ENCODE measurements at regions not wholly inside any gene's neighbourhood (a gene's known extent, or its start where the extent isn't known, plus 50 kb on each side); places are given as distances from the start of the nearest gene placed in this dataset.

GRCh38 chr1:189409774-189410173 is 1067.9 kb downstream of the BRINP3 start:
- no peak for DNase-seq (ENCODE audit: low read depth)
- no peak for TF ChIP-seq CTCF (conservative IDR thresholded peaks at IDR 0.05; ENCODE audit: low read depth, low read length)

GRCh38 chr1:189424746-189425331 is 1052.8 kb downstream of the BRINP3 start:
- TF ChIP-seq CTCF (conservative IDR thresholded peaks at IDR 0.05; ENCODE audit: low read depth, low read length): no peak
- DNase-seq (ENCODE audit: low read depth): no peak
- no peak overlapping the region for H3K4me3 ChIP-seq (ENCODE audit: low read length)

More at GRCh38 chr1:189409774-189410173, 1067.9 kb downstream of the BRINP3 start:
- no peak overlapping the region for H3K4me3 ChIP-seq (ENCODE audit: low read length)

GRCh38 chr1:189429610-189430009 is 1048.1 kb downstream of the BRINP3 start:
- no peak for DNase-seq (ENCODE audit: low read depth)
- H3K4me3 ChIP-seq (ENCODE audit: low read length): no peak overlapping the region
- peak; percentile 55 for TF ChIP-seq CTCF (conservative IDR thresholded peaks at IDR 0.05; ENCODE audit: low read depth, low read length)

GRCh38 chr1:189431447-189431846 is 1046.2 kb downstream of the BRINP3 start:
- no peak overlapping the region for H3K4me3 ChIP-seq (ENCODE audit: low read length)
- no peak for TF ChIP-seq CTCF (conservative IDR thresholded peaks at IDR 0.05; ENCODE audit: low read depth, low read length)
- DNase-seq (ENCODE audit: low read depth): no peak

- no peak for DNase-seq (ENCODE audit: low read depth)
- no peak overlapping the region for H3K4me3 ChIP-seq (ENCODE audit: low read length)
- TF ChIP-seq CTCF (conservative IDR thresholded peaks at IDR 0.05; ENCODE audit: low read depth, low read length): no peak
These were observed 1044.9 kb downstream of the BRINP3 start for GRCh38 chr1:189432753-189433152.

GRCh38 chr1:189434461-189434860 is 1043.2 kb downstream of the BRINP3 start:
- no peak overlapping the region for H3K4me3 ChIP-seq (ENCODE audit: low read length)
- no peak for TF ChIP-seq CTCF (conservative IDR thresholded peaks at IDR 0.05; ENCODE audit: low read depth, low read length)
- DNase-seq (ENCODE audit: low read depth): no peak

- no peak for TF ChIP-seq CTCF (conservative IDR thresholded peaks at IDR 0.05; ENCODE audit: low read depth, low read length)
- no peak overlapping the region for H3K4me3 ChIP-seq (ENCODE audit: low read length)
- DNase-seq (ENCODE audit: low read depth): no peak
These were observed 1042.3 kb downstream of the BRINP3 start for GRCh38 chr1:189435398-189435797.

Data from retinal pigment epithelial cell (primary cell).